GM21528 (cell line): ENCODE measurements at regions not wholly inside any gene's neighbourhood (a gene's known extent, or its start where the extent isn't known, plus 50 kb on each side); places are given as distances from the start of the nearest gene placed in this dataset.

Experiments
- ATAC-seq: cut with Tn5 transposase; IDR thresholded peaks from one replicate; pipeline ENCODE4 v1.9.1; 2021; ENCODE audit warnings: mild to moderate bottlenecking, moderate library complexity; ENCODE audit not compliant: unreplicated experiment, low FRiP score

GRCh38 chr2:7999683-8000476 is 682.0 kb upstream of the ID2 start:
- ATAC-seq = no peak

DNA sequence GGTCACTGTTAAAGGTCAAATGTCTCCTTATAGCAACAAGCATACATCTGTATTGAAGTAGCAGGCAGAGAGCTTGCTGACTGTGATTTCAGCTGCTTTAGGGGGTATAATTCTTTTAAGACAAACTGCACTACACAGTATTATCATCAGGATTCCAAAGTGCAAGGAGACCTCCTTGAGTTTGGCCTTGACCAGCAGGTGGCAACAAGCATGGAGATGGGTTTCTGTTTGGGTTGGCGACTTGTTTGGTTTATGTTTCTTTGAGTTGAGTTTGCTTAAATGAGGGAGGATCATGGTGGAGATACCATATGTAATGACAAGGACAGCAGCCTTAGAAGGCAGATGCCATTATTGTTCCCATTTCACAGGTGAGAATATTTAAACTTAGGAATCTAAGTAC is 681.0 kb upstream of the ID2 start:
- ATAC-seq = no peak

GRCh38 chr2:8002765-8003393 is 679.0 kb upstream of the ID2 start:
- no peak for ATAC-seq

GRCh38 chr2:8003462-8004075 is 678.3 kb upstream of the ID2 start:
- ATAC-seq = no peak

GRCh38 chr2:8004250-8004681 is 677.6 kb upstream of the ID2 start:
- no peak for ATAC-seq

GRCh38 chr2:8006181-8006580 is 675.7 kb upstream of the ID2 start:
- ATAC-seq = no peak

DNA sequence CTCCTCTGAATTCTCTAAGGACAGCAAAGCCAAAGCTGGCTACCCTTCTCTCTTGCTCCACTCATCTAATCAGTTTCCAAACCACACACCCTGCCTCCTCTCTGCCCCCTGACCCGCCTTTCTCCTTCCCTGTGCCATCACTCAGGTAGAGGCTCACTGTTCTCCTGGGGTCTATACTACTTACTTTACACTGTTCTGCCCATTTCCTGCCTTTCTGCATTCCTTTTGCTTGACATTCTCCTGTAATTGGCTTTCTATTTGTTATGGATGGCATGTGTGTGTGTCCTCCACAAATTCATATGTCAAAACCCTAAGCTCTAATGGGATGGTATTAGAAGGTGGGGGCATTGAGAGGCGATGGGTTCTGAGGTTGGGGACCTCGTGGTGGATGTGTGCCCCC is 675.2 kb upstream of the ID2 start:
- ATAC-seq = no peak

DNA sequence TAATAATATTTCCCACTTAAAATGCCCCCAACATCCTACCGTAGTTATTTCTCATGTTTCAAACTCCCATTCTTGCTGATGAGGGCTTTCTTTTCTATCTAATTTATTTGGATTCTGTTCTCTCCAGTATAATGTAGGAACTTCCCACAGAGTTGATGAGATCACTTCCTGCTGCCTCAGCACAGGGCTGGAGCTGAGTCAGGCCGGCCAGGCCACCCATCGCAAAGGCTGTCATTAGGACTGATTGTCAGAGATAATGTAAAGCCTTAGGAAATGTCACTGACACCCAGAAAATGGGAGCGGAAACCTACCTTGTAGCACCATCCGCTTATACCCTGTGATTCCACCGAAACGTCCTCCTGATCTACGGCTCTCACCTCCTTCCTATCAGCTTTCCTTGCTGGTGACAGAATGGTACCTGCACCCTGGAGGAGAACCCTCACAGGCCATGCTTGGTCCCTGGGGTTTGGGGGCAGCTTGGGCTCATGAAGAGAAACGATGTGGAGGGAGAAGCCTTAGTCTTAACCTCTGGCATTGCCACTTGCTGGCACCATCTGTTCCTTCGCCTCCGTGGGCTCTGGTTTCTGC is 672.8 kb upstream of the ID2 start:
- ATAC-seq = no peak

GRCh38 chr2:8015848-8016600 is 665.8 kb upstream of the ID2 start:
- no peak for ATAC-seq

DNA sequence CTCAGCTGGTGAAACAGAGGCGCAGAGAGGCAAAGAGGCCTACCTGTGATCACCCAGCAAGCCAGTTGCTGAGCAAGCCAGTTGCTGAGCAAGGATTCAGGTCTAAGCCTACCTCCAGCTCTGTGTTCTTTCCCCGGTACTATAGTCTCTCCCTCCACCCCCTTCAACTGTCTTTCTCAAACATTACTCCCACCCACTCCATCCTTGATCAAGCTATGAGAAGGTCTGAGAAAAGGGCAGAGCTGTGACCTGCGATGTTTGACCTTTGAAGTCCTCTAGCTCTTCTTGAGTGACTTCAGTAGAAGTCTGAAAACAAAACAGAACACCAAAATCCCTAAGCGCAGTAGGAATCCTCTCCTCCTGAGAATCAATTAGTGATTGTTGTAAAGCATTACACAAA is 665.2 kb upstream of the ID2 start:
- no peak for ATAC-seq

- no peak for ATAC-seq
These were observed 662.9 kb upstream of the ID2 start for GRCh38 chr2:8018956-8019355.

- ATAC-seq = no peak
These were observed 661.9 kb upstream of the ID2 start for GRCh38 chr2:8019934-8020333.

GRCh38 chr2:8021921-8022320 is 659.9 kb upstream of the ID2 start:
- ATAC-seq = no peak

GRCh38 chr2:8022908-8023640 is 658.8 kb upstream of the ID2 start:
- ATAC-seq = peak; percentile 66

DNA sequence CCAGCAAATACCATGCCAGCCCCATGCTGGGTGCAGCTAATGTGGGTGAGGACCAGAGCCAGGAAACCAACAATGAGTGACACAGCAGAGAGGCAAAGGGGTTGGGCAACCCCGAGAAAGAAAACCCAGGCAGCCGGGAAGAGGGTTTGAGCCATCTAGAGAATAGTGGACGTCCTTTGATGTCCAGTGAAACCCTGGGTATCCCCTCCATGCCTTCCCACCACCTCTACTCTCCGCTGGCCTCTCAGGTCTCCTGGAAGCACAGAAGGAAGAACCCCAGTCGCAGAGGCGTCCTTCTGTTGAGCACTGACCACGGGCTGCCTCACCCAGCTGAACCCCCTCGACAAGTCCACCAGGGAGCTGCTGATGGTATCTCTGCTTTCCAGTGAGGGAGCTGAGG is 657.4 kb upstream of the ID2 start:
- no peak for ATAC-seq

- no peak for ATAC-seq
These were observed 655.5 kb upstream of the ID2 start for GRCh38 chr2:8026381-8026780.

DNA sequence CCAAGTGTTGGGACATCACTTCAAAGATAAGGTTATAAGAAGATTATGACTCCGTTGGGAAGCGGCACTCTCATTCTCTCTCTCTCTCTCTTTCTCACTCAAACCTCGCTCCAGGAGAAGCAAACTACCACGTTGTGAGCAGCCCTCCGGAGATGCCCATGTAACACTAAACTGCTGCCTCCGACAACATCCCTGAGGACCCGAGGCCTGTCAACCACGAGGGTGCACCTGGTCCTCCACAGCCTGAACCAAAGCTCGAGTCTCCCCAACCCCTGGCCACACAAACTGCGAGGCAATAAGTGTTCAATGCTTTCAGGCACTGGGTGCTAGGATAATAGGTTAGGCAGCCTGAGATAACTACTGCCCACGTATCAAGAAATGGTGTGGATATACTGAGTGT is 654.5 kb upstream of the ID2 start:
- ATAC-seq = no peak

DNA sequence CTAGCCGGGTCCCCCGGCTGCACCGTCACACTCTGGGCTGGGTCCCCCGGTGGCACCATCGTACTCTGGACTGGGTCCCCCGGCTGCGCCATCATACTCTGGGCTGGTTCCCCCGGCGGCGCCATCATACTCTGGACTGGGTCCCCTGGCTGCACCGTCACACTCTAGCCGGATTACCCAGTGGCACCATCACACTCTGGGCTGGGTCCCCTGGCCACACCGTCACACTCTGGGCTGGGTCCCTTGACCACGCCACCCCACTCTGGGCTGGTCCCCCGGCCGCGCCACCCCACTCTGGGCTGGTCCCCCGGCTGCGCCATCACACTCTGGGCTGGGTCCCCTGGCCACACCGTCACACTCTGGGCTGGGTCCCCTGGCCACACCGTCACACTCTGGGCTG is 653.8 kb upstream of the ID2 start:
- no peak for ATAC-seq

DNA sequence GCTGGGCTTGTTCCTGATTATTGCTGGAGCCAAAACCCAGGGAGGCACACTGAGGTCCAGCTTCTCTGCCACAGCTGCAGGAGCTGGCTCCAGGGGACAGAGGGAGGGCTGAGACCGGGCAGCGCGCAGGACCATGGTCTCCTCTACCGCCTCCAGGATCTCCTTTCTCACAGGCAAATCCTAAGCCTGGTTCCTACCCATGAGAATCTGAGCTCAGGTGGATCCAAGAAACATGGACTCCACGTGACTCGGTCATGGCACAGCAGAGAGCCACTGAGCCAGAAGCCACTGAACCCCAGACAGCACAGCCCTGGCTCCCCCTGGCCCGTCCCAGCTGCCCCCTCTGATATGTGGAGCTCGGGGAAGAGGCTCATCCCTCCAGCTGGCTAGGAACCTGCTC is 653.4 kb upstream of the ID2 start:
- ATAC-seq = no peak

DNA sequence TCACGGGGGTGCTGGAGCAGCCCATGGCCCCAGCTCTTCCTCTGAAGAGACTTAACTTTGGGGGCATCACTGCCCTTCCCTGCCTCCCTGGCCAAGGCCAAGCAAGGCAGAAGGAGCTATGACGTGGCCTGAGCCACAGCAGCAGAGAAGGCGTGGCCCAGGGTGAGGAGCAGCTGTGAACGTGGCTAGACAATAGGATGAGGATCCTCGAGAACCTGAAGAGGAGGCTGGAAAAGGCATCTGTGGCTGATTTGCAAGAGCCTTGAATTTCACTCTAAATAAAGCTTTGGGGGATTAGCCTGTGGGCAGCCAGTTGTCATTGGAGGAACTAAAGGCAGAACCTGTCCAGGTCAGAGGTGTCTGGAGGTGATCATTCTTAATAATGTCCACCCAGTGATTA is 652.9 kb upstream of the ID2 start:
- ATAC-seq = no peak
